ENCODE measurements at regions not wholly inside any gene's neighbourhood (a gene's known extent, or its start where the extent isn't known, plus 50 kb on each side); places are given as distances from the start of the nearest gene placed in this dataset.

- DNase-seq (ENCODE audit: low spot score) = no peak
Observed at GRCh38 chr6:9401960-9402359, 966.6 kb upstream of the SLC35B3 start.

- DNase-seq (ENCODE audit: low spot score) = no peak
Observed at GRCh38 chr6:9399916-9400315, 964.6 kb upstream of the SLC35B3 start.

GRCh38 chr6:9398767-9399373, 963.5 kb upstream of the SLC35B3 start:
- DNase-seq (ENCODE audit: low spot score) = no peak

GRCh38 chr6:9398071-9398766, 962.9 kb upstream of the SLC35B3 start:
- no peak for DNase-seq (ENCODE audit: low spot score)

GRCh38 chr6:9388596-9388995, 953.3 kb upstream of the SLC35B3 start:
- DNase-seq (ENCODE audit: low spot score) = no peak

GRCh38 chr6:9380568-9380967, 945.2 kb upstream of the SLC35B3 start:
- DNase-seq (ENCODE audit: low spot score) = no peak

- no peak for DNase-seq (ENCODE audit: low spot score)
Observed at GRCh38 chr6:9373308-9373707, 938.0 kb upstream of the SLC35B3 start.

- DNase-seq (ENCODE audit: low spot score) = no peak
Observed at GRCh38 chr6:9370480-9370879, 935.1 kb upstream of the SLC35B3 start.

- DNase-seq (ENCODE audit: low spot score) = no peak
Observed at GRCh38 chr6:9365378-9365777, 930.0 kb upstream of the SLC35B3 start.

GRCh38 chr6:9361749-9362148, 926.4 kb upstream of the SLC35B3 start:
- no peak for DNase-seq (ENCODE audit: low spot score)

- DNase-seq (ENCODE audit: low spot score) = no peak
Observed at GRCh38 chr6:9360881-9361280, 925.5 kb upstream of the SLC35B3 start.

GRCh38 chr6:9347608-9348007, 912.3 kb upstream of the SLC35B3 start:
- no peak for DNase-seq (ENCODE audit: low spot score)

GRCh38 chr6:9346923-9347322, 911.6 kb upstream of the SLC35B3 start:
- DNase-seq (ENCODE audit: low spot score) = no peak

GRCh38 chr6:9335431-9335830, 900.1 kb upstream of the SLC35B3 start:
- peak; percentile 16 for DNase-seq (ENCODE audit: low spot score)

GRCh38 chr6:9334979-9335378, 899.6 kb upstream of the SLC35B3 start:
- no peak for DNase-seq (ENCODE audit: low spot score)

- no peak for DNase-seq (ENCODE audit: low spot score)
Observed at GRCh38 chr6:9332241-9332780, 897.0 kb upstream of the SLC35B3 start.

- DNase-seq (ENCODE audit: low spot score) = no peak
Observed at GRCh38 chr6:9316831-9317230, 881.5 kb upstream of the SLC35B3 start.

GRCh38 chr6:9315966-9316650, 880.8 kb upstream of the SLC35B3 start:
- DNase-seq (ENCODE audit: low spot score) = no peak

GRCh38 chr6:9308284-9308683, 872.9 kb upstream of the SLC35B3 start:
- no peak for DNase-seq (ENCODE audit: low spot score)

- DNase-seq (ENCODE audit: low spot score) = no peak
Observed at GRCh38 chr6:9307786-9308185, 872.4 kb upstream of the SLC35B3 start.

- no peak for DNase-seq (ENCODE audit: low spot score)
Observed at GRCh38 chr6:9307187-9307586, 871.8 kb upstream of the SLC35B3 start.

GRCh38 chr6:9295644-9296043, 860.3 kb upstream of the SLC35B3 start:
- no peak for DNase-seq (ENCODE audit: low spot score)

- DNase-seq (ENCODE audit: low spot score) = no peak
Observed at GRCh38 chr6:9292975-9293374, 857.6 kb upstream of the SLC35B3 start.

All from iPS-NIHi11 (cell line).